PFSK-1 (cell line): ENCODE measurements at regions not wholly inside any gene's neighbourhood (a gene's known extent, or its start where the extent isn't known, plus 50 kb on each side); places are given as distances from the start of the nearest gene placed in this dataset.

ENCODE experiments used
- FOXP2 ChIP-seq: optimal IDR thresholded peaks from 2 replicates; pipeline ENCODE3; 2011; ENCODE audit warnings: borderline replicate concordance, control low read depth, inconsistent platforms; ENCODE audit not compliant: insufficient read depth; ENCODE audit errors: extremely low read length, extremely low read depth
- POLR2AphosphoS5 ChIP-seq: IDR thresholded peaks from 2 replicates; pipeline ENCODE4 v1.6.1; 2012; ENCODE audit warnings: low read depth, mild to moderate bottlenecking, control low read depth, low read length, moderate library complexity
- REST ChIP-seq, 2 experiments: IDR thresholded peaks; 2 replicates each; pipeline versions ENCODE4 v1.6.1 to v1.8.0; 2011 to 2012; ENCODE audit warnings: low read depth in 2 of 2, low read length in 2 of 2, control low read depth in 1 of 2, inconsistent platforms in 1 of 2, mild to moderate bottlenecking in 1 of 2, moderate library complexity in 1 of 2; ENCODE audit not compliant: insufficient read depth in 1 of 2
- SIN3A ChIP-seq: IDR thresholded peaks from 2 replicates; pipeline ENCODE4 v1.6.1; 2012; ENCODE audit warnings: mild to moderate bottlenecking, low read length, moderate library complexity, borderline replicate concordance; ENCODE audit not compliant: insufficient read depth
- TAF1 ChIP-seq: IDR thresholded peaks from 2 replicates; pipeline ENCODE4 v1.6.1; 2012; ENCODE audit warnings: low read length, control low read depth, borderline replicate concordance; ENCODE audit not compliant: insufficient read depth

GRCh38 chr12:111242184-111242583, 126.7 kb downstream of the PHETA1 start:
- TF ChIP-seq SIN3A (no peak), REST (IDR thresholded peaks at IDR 0.05; ENCODE audit: insufficient read depth in 1 of 2, low read depth in 2 of 2, low read length in 2 of 2) (no peak), POLR2AphosphoS5 (no peak), TAF1 (no peak), FOXP2 (no peak)

DNA sequence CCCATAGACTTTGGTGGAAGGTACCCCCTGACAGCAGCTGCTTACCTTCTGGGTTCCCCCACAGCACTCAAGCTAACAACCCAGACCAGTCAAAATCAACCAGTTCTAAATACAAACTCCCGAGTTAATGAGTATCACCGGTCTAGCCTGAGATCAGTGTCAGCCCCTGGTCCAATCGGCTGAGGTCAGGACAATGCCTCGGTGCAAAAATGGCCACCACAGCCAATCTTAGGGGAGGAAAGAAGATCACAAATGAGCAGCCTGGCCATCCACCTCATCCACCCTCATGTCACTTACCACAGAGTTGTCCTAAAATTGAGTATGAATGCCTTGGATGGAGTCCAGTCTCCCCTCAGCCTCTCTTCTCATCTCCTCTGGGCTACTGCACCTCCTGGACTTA, 128.5 kb downstream of the PHETA1 start:
- TF ChIP-seq TAF1, result no peak
- no peak for TF ChIP-seq FOXP2
- TF ChIP-seq POLR2AphosphoS5, result no peak
- TF ChIP-seq SIN3A, result no peak
- TF ChIP-seq REST (IDR thresholded peaks at IDR 0.05; ENCODE audit: insufficient read depth in 1 of 2, low read depth in 2 of 2, low read length in 2 of 2), result no peak

GRCh38 chr12:111239235-111239634, 129.7 kb downstream of the PHETA1 start:
- TF ChIP-seq SIN3A, result no peak
- TF ChIP-seq POLR2AphosphoS5, result no peak
- TF ChIP-seq FOXP2, result no peak
- no peak for TF ChIP-seq REST (IDR thresholded peaks at IDR 0.05; ENCODE audit: insufficient read depth in 1 of 2, low read depth in 2 of 2, low read length in 2 of 2)
- TF ChIP-seq TAF1, result no peak

GRCh38 chr12:111238075-111238734, 130.7 kb downstream of the PHETA1 start:
- TF ChIP-seq REST (IDR thresholded peaks at IDR 0.05; ENCODE audit: insufficient read depth in 1 of 2, low read depth in 2 of 2, low read length in 2 of 2) (no peak), SIN3A (no peak), POLR2AphosphoS5 (no peak), TAF1 (no peak), FOXP2 (no peak)
